Neural cell (in vitro differentiated cells): ENCODE measurements at regions not wholly inside any gene's neighbourhood (a gene's known extent, or its start where the extent isn't known, plus 50 kb on each side); places are given as distances from the start of the nearest gene placed in this dataset.

Source experiments
- RAD21 ChIP-seq: fragments of 450-650 bp; conservative IDR thresholded peaks from 2 replicates; pipeline ENCODE4 v1.6.1; 2014; ENCODE audit warnings: antibody characterized with exemption, mild to moderate bottlenecking, moderate library complexity
- TAF1 ChIP-seq: IDR thresholded peaks from 2 replicates; pipeline ENCODE4 v1.6.1; 2012; ENCODE audit warnings: low read depth
- TF ChIP-seq, protein P1 (sequence below): fragments of 450-650 bp; IDR thresholded peaks from 2 replicates; pipeline ENCODE4 v1.5.1; 2014; ENCODE audit warnings: antibody characterized with exemption, mild to moderate bottlenecking, moderate library complexity; ENCODE audit not compliant: poor library complexity, severe bottlenecking
- TF ChIP-seq, protein P2 (sequence below): IDR thresholded peaks from 2 replicates; pipeline ENCODE4 v1.6.1; 2012; ENCODE audit warnings: borderline replicate concordance

DNA sequence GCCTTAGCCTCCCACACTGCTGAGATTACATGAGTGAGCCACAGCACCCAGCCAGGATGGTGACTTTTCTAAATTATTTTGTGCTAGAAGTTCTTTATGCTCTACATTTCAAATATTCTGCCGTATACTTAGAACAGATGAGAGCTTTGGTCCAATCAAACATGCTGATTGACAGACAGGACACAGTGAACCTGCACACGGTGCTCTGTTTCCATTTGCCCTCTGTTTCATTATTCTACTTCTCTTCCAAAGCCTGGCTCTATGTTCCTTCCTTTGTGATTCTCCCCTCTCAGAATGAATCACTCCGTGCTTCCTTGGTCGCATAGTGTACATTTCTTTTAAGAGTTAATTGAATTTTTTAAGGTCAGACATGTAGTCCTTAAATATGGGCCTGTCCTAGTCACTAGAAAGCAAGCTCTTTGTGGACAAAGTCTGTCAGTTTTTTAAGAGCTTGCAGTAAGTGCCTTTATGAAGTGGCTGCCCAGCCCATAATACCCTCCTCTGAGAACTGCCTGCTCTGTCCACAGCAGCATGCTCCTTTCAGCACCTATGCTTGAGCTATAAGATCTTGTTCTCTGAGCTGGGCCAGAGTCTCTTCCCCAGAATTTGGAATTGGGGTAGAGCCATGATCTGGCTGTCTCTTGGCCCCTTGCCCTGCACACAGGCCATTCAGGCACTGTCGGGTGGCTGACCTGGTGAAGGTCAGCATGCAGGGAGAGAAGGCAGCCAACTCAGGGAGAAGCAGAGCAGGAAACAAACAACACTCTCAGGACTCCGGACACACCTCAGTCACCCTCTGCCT, 66.8 kb upstream of the SLC44A3 start:
- TF ChIP-seq RAD21 (no peak), TAF1 (no peak)
- TF ChIP-seq, protein P1, sequence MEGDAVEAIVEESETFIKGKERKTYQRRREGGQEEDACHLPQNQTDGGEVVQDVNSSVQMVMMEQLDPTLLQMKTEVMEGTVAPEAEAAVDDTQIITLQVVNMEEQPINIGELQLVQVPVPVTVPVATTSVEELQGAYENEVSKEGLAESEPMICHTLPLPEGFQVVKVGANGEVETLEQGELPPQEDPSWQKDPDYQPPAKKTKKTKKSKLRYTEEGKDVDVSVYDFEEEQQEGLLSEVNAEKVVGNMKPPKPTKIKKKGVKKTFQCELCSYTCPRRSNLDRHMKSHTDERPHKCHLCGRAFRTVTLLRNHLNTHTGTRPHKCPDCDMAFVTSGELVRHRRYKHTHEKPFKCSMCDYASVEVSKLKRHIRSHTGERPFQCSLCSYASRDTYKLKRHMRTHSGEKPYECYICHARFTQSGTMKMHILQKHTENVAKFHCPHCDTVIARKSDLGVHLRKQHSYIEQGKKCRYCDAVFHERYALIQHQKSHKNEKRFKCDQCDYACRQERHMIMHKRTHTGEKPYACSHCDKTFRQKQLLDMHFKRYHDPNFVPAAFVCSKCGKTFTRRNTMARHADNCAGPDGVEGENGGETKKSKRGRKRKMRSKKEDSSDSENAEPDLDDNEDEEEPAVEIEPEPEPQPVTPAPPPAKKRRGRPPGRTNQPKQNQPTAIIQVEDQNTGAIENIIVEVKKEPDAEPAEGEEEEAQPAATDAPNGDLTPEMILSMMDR = no peak
- TF ChIP-seq, protein P2, sequence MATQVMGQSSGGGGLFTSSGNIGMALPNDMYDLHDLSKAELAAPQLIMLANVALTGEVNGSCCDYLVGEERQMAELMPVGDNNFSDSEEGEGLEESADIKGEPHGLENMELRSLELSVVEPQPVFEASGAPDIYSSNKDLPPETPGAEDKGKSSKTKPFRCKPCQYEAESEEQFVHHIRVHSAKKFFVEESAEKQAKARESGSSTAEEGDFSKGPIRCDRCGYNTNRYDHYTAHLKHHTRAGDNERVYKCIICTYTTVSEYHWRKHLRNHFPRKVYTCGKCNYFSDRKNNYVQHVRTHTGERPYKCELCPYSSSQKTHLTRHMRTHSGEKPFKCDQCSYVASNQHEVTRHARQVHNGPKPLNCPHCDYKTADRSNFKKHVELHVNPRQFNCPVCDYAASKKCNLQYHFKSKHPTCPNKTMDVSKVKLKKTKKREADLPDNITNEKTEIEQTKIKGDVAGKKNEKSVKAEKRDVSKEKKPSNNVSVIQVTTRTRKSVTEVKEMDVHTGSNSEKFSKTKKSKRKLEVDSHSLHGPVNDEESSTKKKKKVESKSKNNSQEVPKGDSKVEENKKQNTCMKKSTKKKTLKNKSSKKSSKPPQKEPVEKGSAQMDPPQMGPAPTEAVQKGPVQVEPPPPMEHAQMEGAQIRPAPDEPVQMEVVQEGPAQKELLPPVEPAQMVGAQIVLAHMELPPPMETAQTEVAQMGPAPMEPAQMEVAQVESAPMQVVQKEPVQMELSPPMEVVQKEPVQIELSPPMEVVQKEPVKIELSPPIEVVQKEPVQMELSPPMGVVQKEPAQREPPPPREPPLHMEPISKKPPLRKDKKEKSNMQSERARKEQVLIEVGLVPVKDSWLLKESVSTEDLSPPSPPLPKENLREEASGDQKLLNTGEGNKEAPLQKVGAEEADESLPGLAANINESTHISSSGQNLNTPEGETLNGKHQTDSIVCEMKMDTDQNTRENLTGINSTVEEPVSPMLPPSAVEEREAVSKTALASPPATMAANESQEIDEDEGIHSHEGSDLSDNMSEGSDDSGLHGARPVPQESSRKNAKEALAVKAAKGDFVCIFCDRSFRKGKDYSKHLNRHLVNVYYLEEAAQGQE = no peak
